ENCODE measurements at regions not wholly inside any gene's neighbourhood (a gene's known extent, or its start where the extent isn't known, plus 50 kb on each side); places are given as distances from the start of the nearest gene placed in this dataset.

GRCh38 chr6:15077961-15078360 is 167.9 kb upstream of the JARID2 start:
- intact Hi-C loops (cut with DNase I), result no loop called here
- DNase-seq, result no peak
- no peak for TF ChIP-seq POLR2AphosphoS5 (IDR thresholded peaks at IDR 0.05)
- TF ChIP-seq CTCF (IDR thresholded peaks at IDR 0.05), result no peak
- no peak for TF ChIP-seq POLR2A (IDR thresholded peaks at IDR 0.05)

GRCh38 chr6:15079288-15079817 is 166.5 kb upstream of the JARID2 start:
- H3K4me1 ChIP-seq, result no peaks in the 10 kb centered on the region
- H3K27ac ChIP-seq, result no peak overlapping the region
- H3K36me3 ChIP-seq, result no peaks in the 10 kb centered on the region
- no peaks in the 10 kb centered on the region for H3K27me3 ChIP-seq
- intact Hi-C loops (cut with DNase I), result no loop called here
- H3K4me3 ChIP-seq, result no peak overlapping the region
- H3K9me3 ChIP-seq, result no peaks in the 10 kb centered on the region
- 77 to 83% methylated on average over 7 of the region's 7 CpGs for WGBS, 2 donors
- no peak for DNase-seq
- TF ChIP-seq POLR2A (IDR thresholded peaks at IDR 0.05), result no peak
- TF ChIP-seq POLR2AphosphoS5 (IDR thresholded peaks at IDR 0.05), result no peak
- no peak for TF ChIP-seq EP300 (IDR thresholded peaks at IDR 0.05)
- TF ChIP-seq CTCF (IDR thresholded peaks at IDR 0.05), result no peak

More at GRCh38 chr6:15077961-15078360, 167.9 kb upstream of the JARID2 start:
- no peak overlapping the region for H3K4me3 ChIP-seq
- H3K4me1 ChIP-seq, result no peaks in the 10 kb centered on the region
- H3K27ac ChIP-seq, result no peak overlapping the region
- H3K9me3 ChIP-seq, result no peaks in the 10 kb centered on the region
- H3K36me3 ChIP-seq, result no peaks in the 10 kb centered on the region
- H3K27me3 ChIP-seq, result no peaks in the 10 kb centered on the region
- 78 to 88% methylated on average over 5 of the region's 5 CpGs for WGBS, 2 donors

GRCh38 chr6:15080895-15081294 is 165.0 kb upstream of the JARID2 start:
- WGBS, 2 donors, result 94 to 97% methylated on average over 1 of the region's 1 CpG
- Histone ChIP-seq H3K4me1 (no peaks in the 10 kb centered on the region), H3K9me3 (no peaks in the 10 kb centered on the region), H3K4me3 (no peak overlapping the region), H3K27ac (no peak overlapping the region), H3K36me3 (no peaks in the 10 kb centered on the region), H3K27me3 (no peaks in the 10 kb centered on the region)
- intact Hi-C loops (cut with DNase I), result no loop called here
- DNase-seq, result no peak
- TF ChIP-seq POLR2A (IDR thresholded peaks at IDR 0.05) (no peak), CTCF (IDR thresholded peaks at IDR 0.05) (no peak), EP300 (IDR thresholded peaks at IDR 0.05) (no peak), POLR2AphosphoS5 (IDR thresholded peaks at IDR 0.05) (no peak)

- intact Hi-C loops (cut with DNase I), result no loop called here
- H3K27ac ChIP-seq, result no peak overlapping the region
- 92 to 96% methylated on average over 2 of the region's 2 CpGs for WGBS, 2 donors
- TF ChIP-seq POLR2A (IDR thresholded peaks at IDR 0.05), result no peak
- no peak for TF ChIP-seq EP300 (IDR thresholded peaks at IDR 0.05)
- TF ChIP-seq POLR2AphosphoS5 (IDR thresholded peaks at IDR 0.05), result no peak
- no peak for TF ChIP-seq CTCF (IDR thresholded peaks at IDR 0.05)
- H3K9me3 ChIP-seq, result no peaks in the 10 kb centered on the region
- no peaks in the 10 kb centered on the region for H3K4me1 ChIP-seq
- no peak for DNase-seq
- H3K4me3 ChIP-seq, result no peak overlapping the region
- no peaks in the 10 kb centered on the region for H3K27me3 ChIP-seq
- H3K36me3 ChIP-seq, result no peaks in the 10 kb centered on the region
These were observed 164.4 kb upstream of the JARID2 start for GRCh38 chr6:15081447-15081846.

GRCh38 chr6:15082708-15083107 is 163.2 kb upstream of the JARID2 start:
- no peak for DNase-seq
- TF ChIP-seq POLR2AphosphoS5 (IDR thresholded peaks at IDR 0.05), result no peak
- TF ChIP-seq CTCF (IDR thresholded peaks at IDR 0.05), result no peak
- TF ChIP-seq POLR2A (IDR thresholded peaks at IDR 0.05), result no peak
- no peak for TF ChIP-seq EP300 (IDR thresholded peaks at IDR 0.05)
- no peak overlapping the region for H3K27ac ChIP-seq
- H3K4me1 ChIP-seq, result no peaks in the 10 kb centered on the region
- no peaks in the 10 kb centered on the region for H3K27me3 ChIP-seq
- intact Hi-C loops (cut with DNase I), result no loop called here
- H3K9me3 ChIP-seq, result no peaks in the 10 kb centered on the region
- WGBS, 2 donors, result 90 to 93% methylated on average over 8 of the region's 8 CpGs
- no peak overlapping the region for H3K4me3 ChIP-seq
- H3K36me3 ChIP-seq, result no peaks in the 10 kb centered on the region

All from sigmoid colon (tissue), 6 donors.